Stimulated activated memory B cell treated with anti-CD40 and anti-IgM and Interleukin-4, amounts not matched to agents 10 μg/mL and 1 μg/mL and 100 μg/mL, for 72 hours (primary cell): ENCODE measurements at regions not wholly inside any gene's neighbourhood (a gene's known extent, or its start where the extent isn't known, plus 50 kb on each side); places are given as distances from the start of the nearest gene placed in this dataset.
A peak's percentile ranks its signal among the peaks of the same experiment; 100 is the strongest.

Source experiments
- ATAC-seq: fragments of 150-1000 bp; cut with Tn5 transposase; 2 replicates; pipeline ENCODE4 v1.10.0; 2021
- H3K27ac Mint-ChIP-seq: one replicate; pipeline ENCODE4 v1.8.0; 2022; ENCODE audit warnings: mild to moderate bottlenecking, mixed read lengths
- H3K27me3 Mint-ChIP-seq: one replicate; pipeline ENCODE4 v1.8.0; 2022; ENCODE audit warnings: mixed read lengths
- H3K36me3 Mint-ChIP-seq: one replicate; pipeline ENCODE4 v1.8.0; 2022; ENCODE audit warnings: mixed read lengths
- H3K4me1 Mint-ChIP-seq: one replicate; pipeline ENCODE4 v1.8.0; 2022; ENCODE audit warnings: mixed read lengths
- H3K4me3 Mint-ChIP-seq: one replicate; pipeline ENCODE4 v1.8.0; 2022; ENCODE audit warnings: mild to moderate bottlenecking, moderate library complexity, mixed read lengths
- H3K9me3 Mint-ChIP-seq: one replicate; pipeline ENCODE4 v1.8.0; 2022; ENCODE audit warnings: mixed read lengths

GRCh38 chr13:111045170-111045569 is 69.9 kb upstream of the ARHGEF7 start:
- H3K9me3 Mint-ChIP-seq = no peaks in the 10 kb centered on the region
- H3K4me3 Mint-ChIP-seq = no peak overlapping the region
- ATAC-seq = no peak
- H3K27me3 Mint-ChIP-seq = peaks cover 12% of the 10 kb centered on the region
- peaks cover 34% of the 10 kb centered on the region for H3K4me1 Mint-ChIP-seq
- no peaks in the 10 kb centered on the region for H3K36me3 Mint-ChIP-seq
- peak overlapping the region; percentile 35 for H3K27ac Mint-ChIP-seq

DNA sequence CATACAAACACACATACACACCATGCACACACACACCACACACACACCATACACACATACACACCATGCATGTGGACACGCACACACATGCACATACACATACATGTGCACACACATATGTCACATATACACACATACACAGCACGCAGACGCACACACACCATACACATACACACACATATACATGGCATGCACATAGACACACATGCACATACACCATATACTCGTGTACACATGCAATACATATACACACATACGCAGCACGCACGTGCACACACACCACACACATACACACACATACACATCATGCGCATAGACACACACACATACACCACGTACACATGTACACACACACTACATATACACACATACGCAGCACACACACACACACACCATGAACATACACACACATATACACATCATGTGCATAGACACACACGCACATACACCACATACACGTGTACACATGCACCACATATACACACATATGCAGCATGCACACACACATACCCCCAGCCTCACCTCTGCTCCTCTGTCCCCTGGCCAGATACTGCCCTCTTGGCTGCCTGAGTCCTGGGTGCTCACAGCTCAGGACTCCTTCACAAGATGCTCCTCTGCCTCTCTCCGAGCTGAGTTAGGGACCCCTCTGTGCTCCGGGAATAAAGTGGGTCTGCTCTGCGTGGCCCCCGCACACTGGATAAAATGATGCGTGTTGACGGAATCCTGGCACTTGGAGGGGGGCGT is 70.9 kb upstream of the ARHGEF7 start:
- ATAC-seq = no peak
- H3K9me3 Mint-ChIP-seq = no peaks in the 10 kb centered on the region
- H3K36me3 Mint-ChIP-seq = no peaks in the 10 kb centered on the region
- no peak overlapping the region for H3K27ac Mint-ChIP-seq
- H3K4me3 Mint-ChIP-seq = no peak overlapping the region
- H3K27me3 Mint-ChIP-seq = peaks cover 12% of the 10 kb centered on the region
- peaks cover 28% of the 10 kb centered on the region for H3K4me1 Mint-ChIP-seq

DNA sequence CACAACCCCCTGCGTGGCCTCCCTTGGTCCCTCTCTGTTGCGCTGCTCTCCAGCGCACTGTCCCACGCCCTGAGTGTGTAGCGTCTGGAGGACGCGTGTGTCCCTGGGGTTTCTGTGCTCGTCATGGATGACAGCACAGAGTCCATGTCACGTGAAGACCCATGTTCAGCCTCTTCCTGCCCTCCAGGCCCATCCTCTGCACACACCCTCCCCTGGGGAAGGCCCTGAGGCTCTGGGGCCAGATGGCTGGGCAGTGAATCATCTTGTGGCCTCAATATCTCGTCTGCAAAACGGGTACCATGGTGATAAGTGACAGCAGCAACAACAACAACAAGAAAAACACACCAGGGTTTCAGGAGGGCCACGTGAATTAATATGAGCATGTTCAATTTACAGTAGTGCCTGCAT is 71.5 kb upstream of the ARHGEF7 start:
- peaks cover 12% of the 10 kb centered on the region for H3K27me3 Mint-ChIP-seq
- no peaks in the 10 kb centered on the region for H3K9me3 Mint-ChIP-seq
- ATAC-seq = peak; percentile 65
- no peak overlapping the region for H3K4me3 Mint-ChIP-seq
- H3K36me3 Mint-ChIP-seq = no peaks in the 10 kb centered on the region
- H3K4me1 Mint-ChIP-seq = peaks cover 28% of the 10 kb centered on the region
- peak overlapping the region; percentile 48 for H3K27ac Mint-ChIP-seq

DNA sequence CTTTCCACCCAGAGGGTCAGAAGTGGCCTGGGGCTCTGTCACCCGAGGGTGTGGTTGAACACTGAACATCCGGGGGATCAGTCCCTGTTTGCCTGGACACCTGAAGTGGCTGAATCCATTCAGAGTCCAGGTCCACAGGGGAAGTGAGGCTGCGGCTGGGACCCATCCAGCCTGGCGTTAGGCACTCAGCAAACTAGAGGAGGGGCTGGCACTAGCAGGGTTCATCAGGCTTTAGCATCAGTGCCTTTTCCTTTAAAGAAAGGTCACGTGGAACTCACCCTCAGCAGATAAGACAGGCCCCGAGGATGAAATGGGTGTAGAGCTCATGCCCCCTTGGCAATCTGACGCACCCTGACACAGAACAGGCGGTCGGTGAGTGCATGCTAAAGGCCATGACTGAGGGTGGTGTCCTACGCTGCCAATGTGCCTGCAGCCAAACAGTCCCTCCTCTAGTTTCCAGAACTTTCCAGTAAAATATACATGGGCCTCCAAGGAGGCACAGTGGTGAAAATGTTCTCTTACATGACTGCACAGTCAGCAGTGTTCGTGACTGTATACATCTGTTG is 72.4 kb upstream of the ARHGEF7 start:
- no peak for ATAC-seq
- Mint-ChIP-seq H3K4me3 (no peak overlapping the region), H3K27me3 (peaks cover 12% of the 10 kb centered on the region), H3K27ac (no peak overlapping the region), H3K4me1 (peaks cover 28% of the 10 kb centered on the region), H3K9me3 (no peaks in the 10 kb centered on the region), H3K36me3 (no peaks in the 10 kb centered on the region)

- Mint-ChIP-seq H3K27me3 (peaks cover 12% of the 10 kb centered on the region), H3K4me3 (no peak overlapping the region), H3K27ac (no peak overlapping the region), H3K9me3 (no peaks in the 10 kb centered on the region), H3K36me3 (no peaks in the 10 kb centered on the region), H3K4me1 (peaks cover 14% of the 10 kb centered on the region)
- no peak for ATAC-seq
These were observed 74.3 kb upstream of the ARHGEF7 start for GRCh38 chr13:111040830-111041229.

- Mint-ChIP-seq H3K27me3 (peaks cover 12% of the 10 kb centered on the region), H3K9me3 (no peaks in the 10 kb centered on the region), H3K27ac (no peak overlapping the region), H3K36me3 (no peaks in the 10 kb centered on the region), H3K4me3 (no peak overlapping the region), H3K4me1 (peaks cover 14% of the 10 kb centered on the region)
- no peak for ATAC-seq
These were observed 75.4 kb upstream of the ARHGEF7 start for GRCh38 chr13:111039735-111040134.

- no peaks in the 10 kb centered on the region for H3K36me3 Mint-ChIP-seq
- H3K9me3 Mint-ChIP-seq = no peaks in the 10 kb centered on the region
- H3K4me3 Mint-ChIP-seq = no peak overlapping the region
- peaks cover 7% of the 10 kb centered on the region for H3K4me1 Mint-ChIP-seq
- no peak overlapping the region for H3K27ac Mint-ChIP-seq
- H3K27me3 Mint-ChIP-seq = peaks cover 12% of the 10 kb centered on the region
- ATAC-seq = no peak
These were observed 76.2 kb upstream of the ARHGEF7 start for GRCh38 chr13:111038887-111039286.

DNA sequence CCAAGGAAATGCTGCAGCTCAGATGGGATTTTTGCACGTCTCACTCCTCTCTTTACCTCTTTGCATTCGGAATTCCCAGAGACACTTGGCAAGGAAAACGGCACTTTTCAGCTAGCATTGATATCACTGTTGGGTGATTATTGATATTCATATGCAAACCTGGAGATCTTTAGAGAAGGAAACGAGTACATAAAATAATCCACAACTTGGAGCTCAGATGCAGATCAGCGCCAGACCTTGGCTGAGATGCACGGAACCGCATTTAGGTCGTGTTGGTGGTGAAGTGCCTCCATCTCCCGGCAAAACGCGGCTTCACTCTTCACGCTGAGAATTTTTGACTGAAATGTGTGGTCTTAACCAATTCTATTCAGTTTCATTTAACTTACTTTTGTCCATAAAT is 77.2 kb upstream of the ARHGEF7 start:
- Mint-ChIP-seq H3K4me1 (no peaks in the 10 kb centered on the region), H3K4me3 (no peak overlapping the region), H3K27ac (no peak overlapping the region), H3K27me3 (peaks cover 19% of the 10 kb centered on the region), H3K36me3 (no peaks in the 10 kb centered on the region), H3K9me3 (no peaks in the 10 kb centered on the region)
- no peak for ATAC-seq

DNA sequence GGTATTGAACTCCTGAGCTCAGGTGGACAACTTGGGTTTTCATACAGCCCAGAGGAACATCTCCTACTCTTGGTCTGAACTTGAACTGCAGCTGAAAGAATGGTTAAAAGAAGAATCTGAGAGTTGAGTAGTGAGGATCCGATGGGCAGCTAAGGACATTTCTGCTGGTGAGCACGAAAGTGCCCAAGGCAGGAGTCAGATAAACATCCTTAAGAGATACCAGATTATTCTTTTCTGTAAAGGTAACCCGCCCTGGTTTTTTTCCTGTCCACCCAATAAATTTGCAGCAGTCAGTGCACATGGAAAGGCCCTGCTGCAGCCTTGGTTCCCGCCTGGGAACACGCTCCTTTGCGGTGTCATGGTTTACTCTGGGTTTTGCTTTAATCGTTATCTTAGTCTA is 78.4 kb upstream of the ARHGEF7 start:
- Mint-ChIP-seq H3K4me1 (no peaks in the 10 kb centered on the region), H3K9me3 (no peaks in the 10 kb centered on the region), H3K4me3 (no peak overlapping the region), H3K27ac (no peak overlapping the region), H3K36me3 (no peaks in the 10 kb centered on the region), H3K27me3 (peaks cover 13% of the 10 kb centered on the region)
- no peak for ATAC-seq

- peaks cover 11% of the 10 kb centered on the region for H3K27me3 Mint-ChIP-seq
These were observed 79.2 kb upstream of the ARHGEF7 start for GRCh38 chr13:111035861-111036260.

DNA sequence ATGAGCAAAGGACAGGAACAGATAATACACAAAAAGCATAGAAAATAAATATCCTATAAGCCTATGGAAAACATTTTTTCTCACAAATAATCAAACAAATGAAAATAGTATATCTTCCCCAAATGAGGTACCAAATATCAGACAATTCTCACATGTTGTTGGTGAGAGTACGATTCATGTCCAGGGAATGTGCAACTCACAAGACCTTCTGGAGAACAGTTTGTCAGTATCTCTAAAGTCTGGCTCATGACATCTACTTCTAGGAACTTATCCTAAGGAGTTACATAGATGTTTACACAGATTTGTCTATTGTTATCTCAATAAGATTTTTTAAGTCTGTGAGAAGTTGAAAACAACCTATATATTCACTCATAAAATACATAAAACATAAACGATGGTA is 80.3 kb upstream of the ARHGEF7 start:
- no peak overlapping the region for H3K4me3 Mint-ChIP-seq
- no peaks in the 10 kb centered on the region for H3K4me1 Mint-ChIP-seq
- peaks cover 11% of the 10 kb centered on the region for H3K27me3 Mint-ChIP-seq
- H3K27ac Mint-ChIP-seq = no peak overlapping the region
- H3K9me3 Mint-ChIP-seq = no peaks in the 10 kb centered on the region
- H3K36me3 Mint-ChIP-seq = no peaks in the 10 kb centered on the region
- ATAC-seq = no peak

More at GRCh38 chr13:111035861-111036260, 79.2 kb upstream of the ARHGEF7 start:
- no peak overlapping the region for H3K27ac Mint-ChIP-seq
- H3K4me3 Mint-ChIP-seq = no peak overlapping the region
- no peaks in the 10 kb centered on the region for H3K4me1 Mint-ChIP-seq
- ATAC-seq = no peak
- H3K9me3 Mint-ChIP-seq = no peaks in the 10 kb centered on the region
- H3K36me3 Mint-ChIP-seq = no peaks in the 10 kb centered on the region

- peaks cover 3% of the 10 kb centered on the region for H3K9me3 Mint-ChIP-seq
- H3K27ac Mint-ChIP-seq = no peak overlapping the region
- H3K27me3 Mint-ChIP-seq = peaks cover 22% of the 10 kb centered on the region
- no peak overlapping the region for H3K4me3 Mint-ChIP-seq
- H3K36me3 Mint-ChIP-seq = no peaks in the 10 kb centered on the region
- ATAC-seq = no peak
- H3K4me1 Mint-ChIP-seq = no peaks in the 10 kb centered on the region
These were observed 81.7 kb upstream of the ARHGEF7 start for GRCh38 chr13:111033172-111034130.

DNA sequence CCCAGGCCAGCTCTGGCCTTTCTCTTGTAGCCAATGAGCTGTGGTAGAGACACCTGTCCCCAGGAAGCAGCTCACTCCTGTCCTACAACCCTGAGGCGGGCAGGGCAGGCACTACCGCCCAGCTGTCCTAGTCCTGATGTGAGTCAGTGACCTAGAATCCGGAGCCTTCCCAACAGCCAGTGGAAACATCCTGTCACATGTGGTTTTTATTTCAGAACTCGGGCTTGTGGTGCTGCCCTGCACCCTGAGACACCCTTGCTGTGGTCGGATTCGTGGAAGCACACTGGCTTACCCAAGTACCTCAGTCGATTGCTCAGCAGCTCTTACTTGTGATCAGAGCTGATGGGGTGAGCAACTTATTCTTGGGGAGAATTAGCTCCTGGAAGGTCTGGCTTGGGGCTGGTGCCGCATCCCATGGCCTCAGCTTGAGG is 83.6 kb upstream of the ARHGEF7 start:
- Mint-ChIP-seq H3K27ac (no peak overlapping the region), H3K36me3 (no peaks in the 10 kb centered on the region), H3K4me3 (no peak overlapping the region), H3K4me1 (no peaks in the 10 kb centered on the region), H3K9me3 (peaks cover 3% of the 10 kb centered on the region), H3K27me3 (peaks cover 27% of the 10 kb centered on the region)
- ATAC-seq = no peak

- no peaks in the 10 kb centered on the region for H3K36me3 Mint-ChIP-seq
- peaks cover 27% of the 10 kb centered on the region for H3K27me3 Mint-ChIP-seq
- no peaks in the 10 kb centered on the region for H3K4me1 Mint-ChIP-seq
- no peak overlapping the region for H3K4me3 Mint-ChIP-seq
- H3K27ac Mint-ChIP-seq = no peak overlapping the region
- ATAC-seq = no peak
- H3K9me3 Mint-ChIP-seq = peaks cover 3% of the 10 kb centered on the region
These were observed 85.0 kb upstream of the ARHGEF7 start for GRCh38 chr13:111029957-111030609.
